OCI-LY3 (cell line): ENCODE measurements at regions not wholly inside any gene's neighbourhood (a gene's known extent, or its start where the extent isn't known, plus 50 kb on each side); places are given as distances from the start of the nearest gene placed in this dataset.

ENCODE experiments used
- H2AFZ ChIP-seq: fragments of 200-600, 300-600 bp; shearing (Covaris generic); 2 replicates; pipeline ENCODE4 v1.6.0; 2014; ENCODE audit warnings: antibody characterized with exemption, low read depth, low read length
- H3K27ac ChIP-seq: fragments of 200-600, 300-600 bp; sonication (generic); 2 replicates; pipeline ENCODE4 v1.5.1; 2014; ENCODE audit warnings: mild to moderate bottlenecking, low read length, moderate library complexity, mixed read lengths
- H3K27me3 ChIP-seq: fragments of 200-600, 300-600 bp; sonication (generic); 2 replicates; pipeline ENCODE4 v1.6.1; 2014; ENCODE audit warnings: low read depth, low read length, mixed read lengths
- H3K36me3 ChIP-seq: fragments of 200-600, 300-600 bp; sonication (generic); replicated peaks from 2 replicates; pipeline ENCODE3; 2014; ENCODE audit warnings: low read depth, low read length, mixed read lengths
- H3K4me1 ChIP-seq: fragments of 300-600, 200-600 bp; sonication (generic); 2 replicates; pipeline ENCODE4 v1.6.1; 2014; ENCODE audit warnings: low read length, mixed read lengths
- H3K4me2 ChIP-seq: fragments of 200-600, 300-600 bp; sonication (generic); 2 replicates; pipeline ENCODE4 v1.6.1; 2014; ENCODE audit warnings: low read length, mixed read lengths
- H3K4me3 ChIP-seq: fragments of 300-600, 200-600 bp; sonication (generic); 2 replicates; pipeline ENCODE4 v1.5.1; 2014; ENCODE audit warnings: antibody characterized with exemption, mild to moderate bottlenecking, low read length, moderate library complexity
- H3K79me2 ChIP-seq: fragments of 300-600, 200-600 bp; shearing (Covaris generic); 2 replicates; pipeline ENCODE4 v1.6.1; 2014; ENCODE audit warnings: mild to moderate bottlenecking, low read length, mixed read lengths
- H3K9ac ChIP-seq: fragments of 300-600, 200-600 bp; shearing (Covaris generic); 2 replicates; pipeline ENCODE4 v1.6.0; 2014; ENCODE audit warnings: mild to moderate bottlenecking, low read length, moderate library complexity
- H3K9me3 ChIP-seq: fragments of 200-600, 300-600 bp; shearing (Covaris generic); 2 replicates; pipeline ENCODE4 v1.6.1; 2014; ENCODE audit warnings: low read length, mixed read lengths; ENCODE audit not compliant: insufficient read depth
- H4K20me1 ChIP-seq: fragments of 200-600, 300-600 bp; sonication (generic); 2 replicates; pipeline ENCODE4 v1.6.1; 2016; ENCODE audit warnings: low read length, mixed read lengths; ENCODE audit not compliant: insufficient read depth
- EZH2phosphoT487 ChIP-seq: fragments of 200-600 bp; shearing (Covaris generic); IDR thresholded peaks from 2 replicates; pipeline ENCODE4 v1.6.1; 2018; ENCODE audit warnings: antibody characterized with exemption, mixed run types, low read depth
- TF ChIP-seq, protein P1 (sequence below): fragments of 200-600, 300-600 bp; sonication (generic); IDR thresholded peaks from 2 replicates; pipeline ENCODE4 v1.5.1; 2014; ENCODE audit warnings: antibody characterized with exemption, low read length, low read depth

- Histone ChIP-seq H3K79me2 (no peaks in the 10 kb centered on the region), H3K27me3 (no peaks in the 10 kb centered on the region), H4K20me1 (no peaks in the 10 kb centered on the region), H3K9me3 (no peaks in the 10 kb centered on the region), H3K36me3 (no peaks in the 10 kb centered on the region), H3K4me3 (no peak overlapping the region), H3K4me2 (no peak overlapping the region), H3K9ac (no peak overlapping the region), H2AFZ (no peak overlapping the region), H3K4me1 (no peaks in the 10 kb centered on the region), H3K27ac (no peak overlapping the region)
- TF ChIP-seq, protein P1, sequence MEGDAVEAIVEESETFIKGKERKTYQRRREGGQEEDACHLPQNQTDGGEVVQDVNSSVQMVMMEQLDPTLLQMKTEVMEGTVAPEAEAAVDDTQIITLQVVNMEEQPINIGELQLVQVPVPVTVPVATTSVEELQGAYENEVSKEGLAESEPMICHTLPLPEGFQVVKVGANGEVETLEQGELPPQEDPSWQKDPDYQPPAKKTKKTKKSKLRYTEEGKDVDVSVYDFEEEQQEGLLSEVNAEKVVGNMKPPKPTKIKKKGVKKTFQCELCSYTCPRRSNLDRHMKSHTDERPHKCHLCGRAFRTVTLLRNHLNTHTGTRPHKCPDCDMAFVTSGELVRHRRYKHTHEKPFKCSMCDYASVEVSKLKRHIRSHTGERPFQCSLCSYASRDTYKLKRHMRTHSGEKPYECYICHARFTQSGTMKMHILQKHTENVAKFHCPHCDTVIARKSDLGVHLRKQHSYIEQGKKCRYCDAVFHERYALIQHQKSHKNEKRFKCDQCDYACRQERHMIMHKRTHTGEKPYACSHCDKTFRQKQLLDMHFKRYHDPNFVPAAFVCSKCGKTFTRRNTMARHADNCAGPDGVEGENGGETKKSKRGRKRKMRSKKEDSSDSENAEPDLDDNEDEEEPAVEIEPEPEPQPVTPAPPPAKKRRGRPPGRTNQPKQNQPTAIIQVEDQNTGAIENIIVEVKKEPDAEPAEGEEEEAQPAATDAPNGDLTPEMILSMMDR: no peak
- TF ChIP-seq EZH2phosphoT487: no peak
Measured at GRCh38 chr21:15276243-15276642, 211.4 kb upstream of the NRIP1 start.

- Histone ChIP-seq H3K4me3 (no peak overlapping the region), H3K9me3 (no peaks in the 10 kb centered on the region), H3K4me1 (no peaks in the 10 kb centered on the region), H2AFZ (no peak overlapping the region), H3K79me2 (no peaks in the 10 kb centered on the region), H3K36me3 (no peaks in the 10 kb centered on the region), H3K4me2 (no peak overlapping the region), H3K27ac (no peak overlapping the region), H3K9ac (no peak overlapping the region), H3K27me3 (no peaks in the 10 kb centered on the region), H4K20me1 (no peaks in the 10 kb centered on the region)
- no peak for TF ChIP-seq EZH2phosphoT487
- TF ChIP-seq, protein P1: no peak
Measured at GRCh38 chr21:15277466-15277865, 212.7 kb upstream of the NRIP1 start.

- TF ChIP-seq, protein P1: no peak
- no peak for TF ChIP-seq EZH2phosphoT487
- H3K9ac ChIP-seq: no peak overlapping the region
- no peaks in the 10 kb centered on the region for H3K4me1 ChIP-seq
- no peak overlapping the region for H3K4me3 ChIP-seq
- H4K20me1 ChIP-seq: no peaks in the 10 kb centered on the region
- H3K9me3 ChIP-seq: no peaks in the 10 kb centered on the region
- no peak overlapping the region for H3K27ac ChIP-seq
- H3K27me3 ChIP-seq: no peaks in the 10 kb centered on the region
- no peak overlapping the region for H3K4me2 ChIP-seq
- H2AFZ ChIP-seq: no peak overlapping the region
- no peaks in the 10 kb centered on the region for H3K36me3 ChIP-seq
- H3K79me2 ChIP-seq: no peaks in the 10 kb centered on the region
Measured at GRCh38 chr21:15278279-15278678, 213.5 kb upstream of the NRIP1 start.

DNA sequence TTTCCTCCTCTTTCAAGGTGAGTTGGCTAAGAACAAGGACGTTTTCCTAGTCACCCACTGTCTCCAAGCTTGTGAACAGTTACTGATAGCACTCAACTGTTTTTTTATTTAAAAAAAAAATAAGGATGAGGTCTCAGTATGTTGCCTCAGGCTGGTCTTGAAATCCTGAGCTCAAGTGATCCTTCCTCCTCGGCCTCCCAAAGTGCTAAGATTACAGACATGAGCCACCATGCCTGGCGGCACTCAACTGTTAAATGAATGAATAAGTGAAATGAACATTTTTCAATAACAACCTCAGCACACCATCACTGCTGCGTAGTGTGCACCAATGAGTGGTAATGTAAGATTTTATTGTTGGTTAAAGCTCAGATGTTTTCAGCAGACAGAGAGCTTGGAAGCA, 214.1 kb upstream of the NRIP1 start:
- Histone ChIP-seq H4K20me1 (no peaks in the 10 kb centered on the region), H3K4me2 (no peak overlapping the region), H3K27me3 (no peaks in the 10 kb centered on the region), H3K9me3 (no peaks in the 10 kb centered on the region), H2AFZ (no peak overlapping the region), H3K4me1 (no peaks in the 10 kb centered on the region), H3K79me2 (no peaks in the 10 kb centered on the region), H3K36me3 (no peaks in the 10 kb centered on the region), H3K4me3 (no peak overlapping the region), H3K27ac (no peak overlapping the region), H3K9ac (no peak overlapping the region)
- TF ChIP-seq, protein P1: no peak
- no peak for TF ChIP-seq EZH2phosphoT487
